ENCODE measurements at regions not wholly inside any gene's neighbourhood (a gene's known extent, or its start where the extent isn't known, plus 50 kb on each side); places are given as distances from the start of the nearest gene placed in this dataset.

- Histone ChIP-seq H3K9ac (no peak overlapping the region), H3K9me3 (replicated peaks in 1 of 11) (peaks cover 0 to 8% (median 0%) of the 10 kb centered on the region in 11 experiments; a peak in 3 of 22 replicates), H3K4me2 (peak overlapping the region in 3 of 11 experiments; percentile 55 to 83 (median 70); a peak in 5 of 22 replicates), H3K27me3 (peaks cover 41 to 89% (median 78%) of the 10 kb centered on the region in 11 experiments; a peak in 21 of 22 replicates), H3K27ac (no peak overlapping the region), H3K4me3 (no peak overlapping the region), H3K4me1 (peaks cover 9 to 88% (median 52%) of the 10 kb centered on the region in 10 experiments; a peak in 19 of 20 replicates), H3K36me3 (no peaks in the 10 kb centered on the region), H4K20me1 (no peaks in the 10 kb centered on the region)
- TF ChIP-seq Cebpa-rat (IDR thresholded peaks at IDR 0.05): no peak
Observed at GRCh38 chrX:65600106-65600505, 65.5 kb upstream of the LAS1L start.

GRCh38 chrX:65598559-65599147 lies 64.1 kb upstream of the LAS1L start:
- Histone ChIP-seq H3K27ac (peak overlapping the region in 4 of 11 experiments; percentile 80 to 90 (median 86); a peak in 7 of 22 replicates), H3K9ac (peak overlapping the region in 3 of 11 experiments; percentile 23 to 34 (median 32); a peak in 3 of 22 replicates), H3K4me1 (peaks cover 9 to 92% (median 52%) of the 10 kb centered on the region in 10 experiments; a peak in 19 of 20 replicates), H3K4me2 (peak overlapping the region in 6 of 11 experiments; percentile 5 to 87 (median 73); a peak in 11 of 22 replicates), H3K9me3 (replicated peaks in 1 of 11) (no peaks in the 10 kb centered on the region), H3K27me3 (peaks cover 34 to 88% (median 76%) of the 10 kb centered on the region in 11 experiments; a peak in 21 of 22 replicates), H3K36me3 (no peaks in the 10 kb centered on the region), H3K4me3 (no peak overlapping the region), H4K20me1 (no peaks in the 10 kb centered on the region)
- TF ChIP-seq Cebpa-rat (IDR thresholded peaks at IDR 0.05): no peak

- 0 out of 20 replicates have a peak overlapping the region, but pooled peaks of 1 of the 10 experiments have one; percentile 2 for H3K4me3 ChIP-seq
- peak overlapping the region in 10 of 11 experiments; percentile 4 to 87 (median 64); a peak in 18 of 22 replicates for H3K4me2 ChIP-seq
- no peak for TF ChIP-seq Cebpa-rat (IDR thresholded peaks at IDR 0.05)
- peak overlapping the region; percentile 20 to 78 (median 64); a peak in 17 of 22 replicates for H3K9ac ChIP-seq
- peaks cover 34 to 86% (median 73%) of the 10 kb centered on the region in 11 experiments; a peak in 21 of 22 replicates for H3K27me3 ChIP-seq
- peaks cover 2 to 73% (median 41%) of the 10 kb centered on the region in 10 experiments; a peak in 19 of 20 replicates for H3K4me1 ChIP-seq
- peak overlapping the region; percentile 50 to 90 (median 73); a peak in 21 of 22 replicates for H3K27ac ChIP-seq
- no peaks in the 10 kb centered on the region for H3K36me3 ChIP-seq
- no peaks in the 10 kb centered on the region for H4K20me1 ChIP-seq
- H3K9me3 ChIP-seq (replicated peaks in 1 of 11): no peaks in the 10 kb centered on the region
Observed at GRCh38 chrX:65596270-65597034, 61.9 kb upstream of the LAS1L start.

GRCh38 chrX:65595460-65595876 lies 60.9 kb upstream of the LAS1L start:
- H3K27ac ChIP-seq: peak overlapping the region; percentile 50 to 90 (median 73); a peak in 21 of 22 replicates

GRCh38 chrX:65591206-65591605 lies 56.6 kb upstream of the LAS1L start:
- peaks cover 0 to 47% (median 20%) of the 10 kb centered on the region in 10 experiments; a peak in 17 of 20 replicates for H3K4me1 ChIP-seq
- no peaks in the 10 kb centered on the region for H3K36me3 ChIP-seq
- H3K4me3 ChIP-seq: no peak overlapping the region
- H4K20me1 ChIP-seq: no peaks in the 10 kb centered on the region; a peak in 1 of 22 replicates
- TF ChIP-seq Cebpa-rat (IDR thresholded peaks at IDR 0.05): no peak
- peak overlapping the region in 1 of 11 experiments; percentile 4; a peak in 1 of 22 replicates for H3K4me2 ChIP-seq
- H3K9ac ChIP-seq: no peak overlapping the region
- peaks cover 10 to 79% (median 55%) of the 10 kb centered on the region in 11 experiments; a peak in 21 of 22 replicates for H3K27me3 ChIP-seq
- no peaks in the 10 kb centered on the region for H3K9me3 ChIP-seq (replicated peaks in 1 of 11)
- no peak overlapping the region for H3K27ac ChIP-seq

More at GRCh38 chrX:65595460-65595876, 60.9 kb upstream of the LAS1L start:
- no peaks in the 10 kb centered on the region; a peak in 1 of 22 replicates for H4K20me1 ChIP-seq
- no peak overlapping the region for H3K4me3 ChIP-seq
- H3K36me3 ChIP-seq: no peaks in the 10 kb centered on the region
- H3K4me1 ChIP-seq: peaks cover 0 to 63% (median 32%) of the 10 kb centered on the region in 10 experiments; a peak in 17 of 20 replicates
- peak overlapping the region; percentile 20 to 78 (median 64); a peak in 17 of 22 replicates for H3K9ac ChIP-seq
- H3K4me2 ChIP-seq: peak overlapping the region in 10 of 11 experiments; percentile 4 to 87 (median 64); a peak in 18 of 22 replicates
- no peak for TF ChIP-seq Cebpa-rat (IDR thresholded peaks at IDR 0.05)
- no peaks in the 10 kb centered on the region for H3K9me3 ChIP-seq (replicated peaks in 1 of 11)
- peaks cover 31 to 86% (median 65%) of the 10 kb centered on the region in 11 experiments; a peak in 21 of 22 replicates for H3K27me3 ChIP-seq

GRCh38 chrX:65589304-65589703 lies 54.7 kb upstream of the LAS1L start:
- Histone ChIP-seq H3K4me2 (peak overlapping the region in 4 of 11 experiments; percentile 23 to 67 (median 46); a peak in 5 of 22 replicates), H4K20me1 (no peaks in the 10 kb centered on the region; a peak in 1 of 22 replicates), H3K27me3 (peaks cover 10 to 69% (median 51%) of the 10 kb centered on the region in 11 experiments; a peak in 21 of 22 replicates), H3K4me3 (peak overlapping the region in 1 of 10 experiments; percentile 47; a peak in 1 of 20 replicates), H3K36me3 (no peaks in the 10 kb centered on the region), H3K4me1 (peaks cover 0 to 29% (median 13%) of the 10 kb centered on the region in 10 experiments; a peak in 12 of 20 replicates), H3K9me3 (replicated peaks in 1 of 11) (no peaks in the 10 kb centered on the region), H3K9ac (no peak overlapping the region; a peak in 1 of 22 replicates), H3K27ac (no peak overlapping the region; a peak in 1 of 22 replicates)
- TF ChIP-seq Cebpa-rat (IDR thresholded peaks at IDR 0.05): no peak

- no peak for TF ChIP-seq Cebpa-rat (IDR thresholded peaks at IDR 0.05)
- H3K4me1 ChIP-seq: peaks cover 0 to 28% (median 13%) of the 10 kb centered on the region in 10 experiments; a peak in 12 of 20 replicates
- H3K27me3 ChIP-seq: peaks cover 10 to 64% (median 46%) of the 10 kb centered on the region in 11 experiments; a peak in 21 of 22 replicates
- H3K4me2 ChIP-seq: peak overlapping the region in 7 of 11 experiments; percentile 22 to 67 (median 59); a peak in 12 of 22 replicates
- H3K9ac ChIP-seq: peak overlapping the region in 3 of 11 experiments; percentile 47 to 50 (median 49); a peak in 3 of 22 replicates
- peak overlapping the region in 3 of 10 experiments; percentile 14 to 53 (median 47); a peak in 4 of 20 replicates for H3K4me3 ChIP-seq
- no peaks in the 10 kb centered on the region; a peak in 1 of 22 replicates for H4K20me1 ChIP-seq
- H3K36me3 ChIP-seq: no peaks in the 10 kb centered on the region
- peak overlapping the region in 6 of 11 experiments; percentile 10 to 71 (median 55); a peak in 10 of 22 replicates for H3K27ac ChIP-seq
- no peaks in the 10 kb centered on the region for H3K9me3 ChIP-seq (replicated peaks in 1 of 11)
Observed at GRCh38 chrX:65588795-65589194, 54.2 kb upstream of the LAS1L start.
